SK-N-SH (cell line): ENCODE measurements at regions not wholly inside any gene's neighbourhood (a gene's known extent, or its start where the extent isn't known, plus 50 kb on each side); places are given as distances from the start of the nearest gene placed in this dataset.

Source experiments
- CTCF ChIA-PET: fragments of 300-600, 350-600 bp; formaldehyde crosslinking; extraction: SDS; loops from one replicate; lab custom pipeline; 2021; lab: Yijun Ruan, JAX
- POLR2A ChIA-PET: fragments of 350-600 bp; sonication (Branson Sonifier 250); formaldehyde crosslinking; extraction: SDS; loops from one replicate; lab custom pipeline; 2020; ENCODE audit warnings: antibody characterized with exemption, inconsistent platforms; lab: Yijun Ruan, JAX
- DNase-seq: peaks from one replicate; pipeline ENCODE4 v3.0.0; 2012
- H2AFZ ChIP-seq: fragments of 200-600 bp; sonication (generic); 2 replicates; pipeline ENCODE4 v1.8.1; 2016; ENCODE audit warnings: antibody characterized with exemption, mild to moderate bottlenecking, low read depth
- H3F3A ChIP-seq: fragments of 200-600 bp; sonication (generic); replicated peaks from 2 replicates; pipeline ENCODE3; 2016; ENCODE audit warnings: antibody characterized with exemption, mild to moderate bottlenecking; ENCODE audit not compliant: insufficient read depth
- H3K27ac ChIP-seq, 2 experiments: fragments of 200-500 bp in 1 of 2; fragments of 200-600 bp in 1 of 2; sonication (Bioruptor generic) in 1 of 2; sonication (generic), shearing (Covaris generic) in 1 of 2; 2 replicates each; pipeline versions ENCODE4 v1.5.1 to v1.6.1; 2014 to 2016; ENCODE audit warnings: low read depth in 2 of 2, inconsistent platforms in 1 of 2, low read length in 1 of 2, mild to moderate bottlenecking in 1 of 2, mixed read lengths in 1 of 2
- H3K27me3 ChIP-seq: fragments of 200-600 bp; sonication (generic), shearing (Covaris generic); 2 replicates; pipeline ENCODE4 v1.6.1; 2016; ENCODE audit warnings: mixed run types; ENCODE audit not compliant: insufficient read depth
- H3K36me3 ChIP-seq, 2 experiments: fragments of 200-500 bp in 1 of 2; fragments of 200-600 bp in 1 of 2; sonication (Bioruptor generic) in 1 of 2; sonication (generic) in 1 of 2; replicated peaks in 1 of 2; 2 replicates each; pipeline versions ENCODE3 to v1.5.1; 2014 to 2016; ENCODE audit warnings: low read length in 1 of 2, mild to moderate bottlenecking in 1 of 2; ENCODE audit not compliant: insufficient read depth in 2 of 2, control insufficient read depth in 1 of 2
- H3K4me1 ChIP-seq, 2 experiments: fragments of 200-500 bp in 1 of 2; fragments of 200-600 bp in 1 of 2; sonication (Bioruptor generic) in 1 of 2; sonication (generic), shearing (Covaris generic) in 1 of 2; 2 replicates each; pipeline versions ENCODE4 v1.5.1 to v1.6.1; 2014 to 2016; ENCODE audit warnings: low read depth in 1 of 2, low read length in 1 of 2, mixed run types in 1 of 2; ENCODE audit not compliant: insufficient read depth in 2 of 2, control insufficient read depth in 1 of 2
- H3K4me2 ChIP-seq: fragments of 200-600 bp; sonication (generic), shearing (Covaris generic); 2 replicates; pipeline ENCODE4 v1.6.1; 2017; ENCODE audit warnings: mixed run types
- H3K4me3 ChIP-seq, 2 experiments: fragments of 200-500 bp in 1 of 2; fragments of 200-600 bp in 1 of 2; sonication (Bioruptor generic) in 1 of 2; sonication (generic), shearing (Covaris generic) in 1 of 2; 2 replicates each; pipeline versions ENCODE4 v1.5.1 to v1.8.1; 2014 to 2016; ENCODE audit warnings: low read depth in 2 of 2, inconsistent platforms in 1 of 2, low read length in 1 of 2, mild to moderate bottlenecking in 1 of 2, mixed read lengths in 1 of 2, moderate library complexity in 1 of 2
- H3K79me2 ChIP-seq: fragments of 200-600 bp; sonication (generic); 2 replicates; pipeline ENCODE4 v1.8.1; 2017; ENCODE audit warnings: mild to moderate bottlenecking; ENCODE audit not compliant: insufficient read depth
- H3K9ac ChIP-seq: fragments of 200-600 bp; sonication (generic); 2 replicates; pipeline ENCODE4 v1.6.1; 2017; ENCODE audit warnings: mixed run types
- H3K9me2 ChIP-seq: fragments of 200-600 bp; sonication (generic); 2 replicates; pipeline ENCODE4 v1.6.1; 2017; ENCODE audit warnings: mixed run types
- H3K9me3 ChIP-seq: fragments of 200-600 bp; sonication (generic); 2 replicates; pipeline ENCODE4 v1.6.1; 2017; ENCODE audit warnings: mixed run types, mild to moderate bottlenecking, moderate library complexity
- H4K20me1 ChIP-seq: fragments of 200-600 bp; sonication (generic); 2 replicates; pipeline ENCODE4 v1.6.1; 2017; ENCODE audit warnings: mild to moderate bottlenecking, mixed run types; ENCODE audit not compliant: insufficient read depth
- ELF1 ChIP-seq: IDR thresholded peaks from 2 replicates; pipeline ENCODE4 v1.4.0; 2012
- FOXJ3 ChIP-seq: sonication (generic); formaldehyde crosslinking; IDR thresholded peaks from 2 replicates; pipeline ENCODE4 v1.5.1; 2020; ENCODE audit warnings: mild to moderate bottlenecking, missing genetic modification reagents
- FOXM1 ChIP-seq: IDR thresholded peaks from 2 replicates; pipeline ENCODE4 v1.4.0; 2012; ENCODE audit warnings: low read depth, mild to moderate bottlenecking
- GATA2 ChIP-seq: sonication (generic); formaldehyde crosslinking; IDR thresholded peaks from 2 replicates; pipeline ENCODE4 v1.5.0; 2020; ENCODE audit warnings: mild to moderate bottlenecking, missing genetic modification reagents
- MEF2A ChIP-seq: IDR thresholded peaks from 2 replicates; pipeline ENCODE4 v1.4.0; 2012; ENCODE audit warnings: low read depth, borderline replicate concordance
- NFIC ChIP-seq: IDR thresholded peaks from 2 replicates; pipeline ENCODE4 v1.4.0; 2012; ENCODE audit warnings: borderline replicate concordance
- NRF1 ChIP-seq: IDR thresholded peaks from 2 replicates; pipeline ENCODE4 v1.6.1; 2012; ENCODE audit warnings: low read depth, mild to moderate bottlenecking, low read length
- POLR2AphosphoS5 ChIP-seq: IDR thresholded peaks from 2 replicates; pipeline ENCODE4 v1.6.1; 2012; ENCODE audit warnings: low read depth, low read length
- RAD21 ChIP-seq: IDR thresholded peaks from 2 replicates; pipeline ENCODE4 v1.6.1; 2012; ENCODE audit warnings: mild to moderate bottlenecking, low read length
- RFX5 ChIP-seq: IDR thresholded peaks from 2 replicates; pipeline ENCODE4 v1.6.1; 2012; ENCODE audit warnings: mild to moderate bottlenecking, improper control_type of control experiment, low read length
- RXRA ChIP-seq: IDR thresholded peaks from 2 replicates; pipeline ENCODE4 v1.4.0; 2012; ENCODE audit warnings: low read depth, mild to moderate bottlenecking, borderline replicate concordance
- WGBS: methylation state at CpG from one replicate; pipeline ENCODE4 v1.1.6; 2017; ENCODE audit warnings: low lambda C conversion rate; 5-methylcytosine and 5-hydroxymethylcytosine counted together
- TF ChIP-seq, protein P1 (sequence below): IDR thresholded peaks from 2 replicates; pipeline ENCODE4 v1.4.0; 2012; ENCODE audit warnings: low read depth, borderline replicate concordance
- TF ChIP-seq, protein P2 (sequence below): fragments of 150-350 bp; IDR thresholded peaks from 2 replicates; pipeline ENCODE4 v1.6.1; 2017; ENCODE audit warnings: antibody characterized with exemption, low read length, low read depth, borderline replicate concordance

DNA sequence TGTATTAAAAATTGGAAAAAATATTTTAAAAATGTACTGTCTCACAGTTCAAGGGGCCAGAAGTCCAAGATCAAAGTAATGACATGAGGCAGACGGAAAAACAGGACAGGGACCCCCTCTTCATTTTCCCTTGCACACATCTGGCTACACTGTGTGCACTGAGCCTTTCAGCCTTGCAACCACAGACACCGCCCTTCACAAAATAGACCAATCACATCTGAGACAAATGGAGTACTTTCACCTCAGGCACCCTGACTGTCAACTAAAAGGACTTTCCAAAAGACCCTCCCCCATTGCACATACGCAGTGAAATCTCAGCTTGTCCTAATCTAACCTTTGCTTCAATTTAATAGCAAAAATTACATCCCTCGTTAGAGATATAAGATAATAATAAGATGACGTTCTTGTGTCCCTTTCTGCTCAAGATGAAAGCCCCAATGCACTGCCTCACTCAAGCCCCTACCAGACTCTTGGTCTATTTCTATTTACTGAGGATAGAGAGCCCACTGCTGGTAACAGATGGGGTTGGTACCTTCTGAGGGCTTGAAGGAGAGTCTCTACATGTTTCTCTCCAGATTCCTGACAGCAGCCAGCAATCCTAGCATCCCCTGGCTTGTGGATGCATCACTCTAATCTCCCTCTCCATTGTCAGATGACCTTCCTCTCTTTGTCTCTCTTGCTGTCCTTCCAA lies 514.8 kb upstream of the ADAMTS16 start:
- WGBS, result 4% methylated on average over 5 of the region's 5 CpGs
- ChIA-PET CTCF (no interaction called here), POLR2A (no interaction called here)
- Histone ChIP-seq H2AFZ (no peak overlapping the region), H3K79me2 (no peaks in the 10 kb centered on the region), H4K20me1 (no peaks in the 10 kb centered on the region), H3K27ac (no peak overlapping the region), H3K4me3 (no peak overlapping the region), H3K36me3 (no peaks in the 10 kb centered on the region)
- TF ChIP-seq NFIC, result no peak
- TF ChIP-seq ELF1, result no peak
- no peak for TF ChIP-seq NRF1
- no peak for TF ChIP-seq GATA2 (CRISPR knock-in tag)
- TF ChIP-seq RXRA, result no peak
- TF ChIP-seq POLR2AphosphoS5, result no peak
- TF ChIP-seq RFX5, result no peak
- TF ChIP-seq, protein P1, sequence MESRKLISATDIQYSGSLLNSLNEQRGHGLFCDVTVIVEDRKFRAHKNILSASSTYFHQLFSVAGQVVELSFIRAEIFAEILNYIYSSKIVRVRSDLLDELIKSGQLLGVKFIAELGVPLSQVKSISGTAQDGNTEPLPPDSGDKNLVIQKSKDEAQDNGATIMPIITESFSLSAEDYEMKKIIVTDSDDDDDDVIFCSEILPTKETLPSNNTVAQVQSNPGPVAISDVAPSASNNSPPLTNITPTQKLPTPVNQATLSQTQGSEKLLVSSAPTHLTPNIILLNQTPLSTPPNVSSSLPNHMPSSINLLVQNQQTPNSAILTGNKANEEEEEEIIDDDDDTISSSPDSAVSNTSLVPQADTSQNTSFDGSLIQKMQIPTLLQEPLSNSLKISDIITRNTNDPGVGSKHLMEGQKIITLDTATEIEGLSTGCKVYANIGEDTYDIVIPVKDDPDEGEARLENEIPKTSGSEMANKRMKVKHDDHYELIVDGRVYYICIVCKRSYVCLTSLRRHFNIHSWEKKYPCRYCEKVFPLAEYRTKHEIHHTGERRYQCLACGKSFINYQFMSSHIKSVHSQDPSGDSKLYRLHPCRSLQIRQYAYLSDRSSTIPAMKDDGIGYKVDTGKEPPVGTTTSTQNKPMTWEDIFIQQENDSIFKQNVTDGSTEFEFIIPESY, result no peak
- TF ChIP-seq MEF2A, result no peak
- no peak for TF ChIP-seq RAD21
- TF ChIP-seq, protein P2, sequence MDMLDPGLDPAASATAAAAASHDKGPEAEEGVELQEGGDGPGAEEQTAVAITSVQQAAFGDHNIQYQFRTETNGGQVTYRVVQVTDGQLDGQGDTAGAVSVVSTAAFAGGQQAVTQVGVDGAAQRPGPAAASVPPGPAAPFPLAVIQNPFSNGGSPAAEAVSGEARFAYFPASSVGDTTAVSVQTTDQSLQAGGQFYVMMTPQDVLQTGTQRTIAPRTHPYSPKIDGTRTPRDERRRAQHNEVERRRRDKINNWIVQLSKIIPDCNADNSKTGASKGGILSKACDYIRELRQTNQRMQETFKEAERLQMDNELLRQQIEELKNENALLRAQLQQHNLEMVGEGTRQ, result no peak
- TF ChIP-seq FOXJ3, result no peak
- TF ChIP-seq, all 33 proteins: peak for 0
- H3K9ac ChIP-seq, result no peak overlapping the region
- H3F3A ChIP-seq, result no peaks in the 10 kb centered on the region
- peaks cover 3% of the 10 kb centered on the region; the same call in 1 of the 2 replicates for H3K9me2 ChIP-seq
- H3K4me2 ChIP-seq, result no peak overlapping the region
- H3K4me1 ChIP-seq, result no peaks in the 10 kb centered on the region
- H3K27me3 ChIP-seq, result peaks cover 14% of the 10 kb centered on the region; the same call in 1 of the 2 replicates
- no peaks in the 10 kb centered on the region for H3K9me3 ChIP-seq
- no peak for DNase-seq

DNA sequence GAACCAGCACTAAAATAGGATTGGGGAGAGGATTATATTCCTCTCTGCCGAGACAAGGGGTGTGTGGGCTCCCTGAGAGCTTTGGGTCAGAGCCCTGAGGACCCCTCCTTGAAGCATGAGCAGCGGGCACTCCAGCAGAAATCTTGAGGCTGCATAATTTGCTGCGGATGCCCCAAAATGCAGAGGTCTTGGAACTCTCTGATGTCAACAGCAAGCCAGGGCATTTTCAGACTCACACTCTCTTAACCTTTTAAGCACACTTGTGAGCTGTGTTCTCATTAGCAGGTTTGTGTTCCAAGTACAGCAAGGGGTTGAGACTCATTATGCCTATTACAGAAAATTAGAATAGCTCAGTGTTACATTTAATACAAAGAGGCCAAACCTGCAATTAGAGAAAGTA lies 513.0 kb upstream of the ADAMTS16 start:
- ChIA-PET CTCF (no interaction called here), POLR2A (no interaction called here)
- WGBS, result 0% methylated on average over 3 of the region's 3 CpGs
- no peak overlapping the region for H2AFZ ChIP-seq
- H3K4me2 ChIP-seq, result no peak overlapping the region
- peaks cover 3% of the 10 kb centered on the region; the same call in 1 of the 2 replicates for H3K9me2 ChIP-seq
- H3K4me3 ChIP-seq, result no peak overlapping the region
- H3K4me1 ChIP-seq, result no peaks in the 10 kb centered on the region
- no peaks in the 10 kb centered on the region for H3K36me3 ChIP-seq
- DNase-seq, result no peak
- H3K27me3 ChIP-seq, result peaks cover 26% of the 10 kb centered on the region; the same call in 1 of the 2 replicates
- no peaks in the 10 kb centered on the region for H4K20me1 ChIP-seq
- no peak overlapping the region for H3K9ac ChIP-seq
- no peaks in the 10 kb centered on the region for H3K79me2 ChIP-seq
- H3K9me3 ChIP-seq, result no peaks in the 10 kb centered on the region
- no peak for TF ChIP-seq FOXM1
- no peak overlapping the region for H3K27ac ChIP-seq
- H3F3A ChIP-seq, result no peaks in the 10 kb centered on the region
